Testis (tissue), 2 donors: ENCODE measurements at regions not wholly inside any gene's neighbourhood (a gene's known extent, or its start where the extent isn't known, plus 50 kb on each side); places are given as distances from the start of the nearest gene placed in this dataset.

ENCODE experiments used
- CTCF ChIP-seq, 3 experiments: fragments of 450-650 bp in 2 of 3; fragments of 200-600 bp in 1 of 3; sonication (generic) in 1 of 3; IDR thresholded peaks; one replicate each; pipeline ENCODE4 v1.5.1; 2016 to 2019; ENCODE audit warnings: antibody characterized with exemption in 3 of 3, mild to moderate bottlenecking in 2 of 3, moderate library complexity in 1 of 3
- POLR2A ChIP-seq: fragments of 450-650 bp; IDR thresholded peaks from one replicate; pipeline ENCODE4 v1.6.1; 2017; ENCODE audit warnings: antibody characterized with exemption, mild to moderate bottlenecking, moderate library complexity

GRCh38 chr13:97140131-97140530 lies 82.0 kb upstream of the MBNL2 start:
- no peak for TF ChIP-seq POLR2A
- TF ChIP-seq CTCF (IDR thresholded peaks at IDR 0.05): no peak
